ENCODE measurements at regions not wholly inside any gene's neighbourhood (a gene's known extent, or its start where the extent isn't known, plus 50 kb on each side); places are given as distances from the start of the nearest gene placed in this dataset.

GRCh38 chr5:53359916-53360517 is 120.4 kb upstream of the FST start:
- H3K27me3 ChIP-seq (ENCODE audit: control insufficient read depth in 4 of 4, insufficient read depth in 4 of 4, low read length in 3 of 4) = no peaks in the 10 kb centered on the region
- DNase-seq (ENCODE audit: low spot score) = no peak
- TF ChIP-seq ATF3 (IDR thresholded peaks at IDR 0.05) (no peak), JUND (IDR thresholded peaks at IDR 0.05) (no peak), HNF4A (conservative IDR thresholded peaks at IDR 0.05) (no peak)
- no peak overlapping the region for H3K4me3 ChIP-seq (ENCODE audit: low read depth in 1 of 3, low read length in 3 of 3)
- H3K27ac ChIP-seq (ENCODE audit: low read depth in 1 of 2, low read length in 2 of 2) = no peak overlapping the region
- no peaks in the 10 kb centered on the region for H3K4me1 ChIP-seq (ENCODE audit: control insufficient read depth in 4 of 4, insufficient read depth in 4 of 4, low read length in 3 of 4)
- 75% methylated on average over 4 of the region's 4 CpGs for WGBS
- H3K9me3 ChIP-seq (ENCODE audit: control insufficient read depth in 4 of 4, low read length in 3 of 4) = no peaks in the 10 kb centered on the region
- no peak overlapping the region for H3K9ac ChIP-seq (ENCODE audit: low read depth in 1 of 2, low read length in 2 of 2)
- H3K36me3 ChIP-seq (ENCODE audit: control insufficient read depth in 4 of 4, insufficient read depth in 3 of 4, low read depth in 1 of 4, low read length in 3 of 4) = no peaks in the 10 kb centered on the region

GRCh38 chr5:53360811-53361210 is 119.6 kb upstream of the FST start:
- Histone ChIP-seq H3K9me3 (ENCODE audit: control insufficient read depth in 4 of 4, low read length in 3 of 4) (no peaks in the 10 kb centered on the region), H3K27ac (ENCODE audit: low read depth in 1 of 2, low read length in 2 of 2) (no peak overlapping the region), H3K4me1 (ENCODE audit: control insufficient read depth in 4 of 4, insufficient read depth in 4 of 4, low read length in 3 of 4) (no peaks in the 10 kb centered on the region), H3K9ac (ENCODE audit: low read depth in 1 of 2, low read length in 2 of 2) (no peak overlapping the region), H3K36me3 (ENCODE audit: control insufficient read depth in 4 of 4, insufficient read depth in 3 of 4, low read depth in 1 of 4, low read length in 3 of 4) (no peaks in the 10 kb centered on the region), H3K27me3 (ENCODE audit: control insufficient read depth in 4 of 4, insufficient read depth in 4 of 4, low read length in 3 of 4) (no peaks in the 10 kb centered on the region), H3K4me3 (ENCODE audit: low read depth in 1 of 3, low read length in 3 of 3) (no peak overlapping the region)
- no peak for DNase-seq (ENCODE audit: low spot score)
- TF ChIP-seq RXRA (IDR thresholded peaks at IDR 0.05) = no peak
- no peak for TF ChIP-seq RAD21 (IDR thresholded peaks at IDR 0.05)
- TF ChIP-seq TAF1 (conservative IDR thresholded peaks at IDR 0.05) = no peak
- TF ChIP-seq EGR1 (IDR thresholded peaks at IDR 0.05; ENCODE audit: low read depth in 2 of 2) = no peak
- no peak for TF ChIP-seq FOXA1 (IDR thresholded peaks at IDR 0.05)
- TF ChIP-seq JUND (IDR thresholded peaks at IDR 0.05) = no peak
- no peak for TF ChIP-seq CTCF (IDR thresholded peaks at IDR 0.05; ENCODE audit: low read depth, low read length, missing input control)
- TF ChIP-seq ATF3 (IDR thresholded peaks at IDR 0.05) = no peak
- TF ChIP-seq GABPA (IDR thresholded peaks at IDR 0.05 in 1 of 2, conservative IDR thresholded peaks at IDR 0.05 in 1 of 2) = no peak
- TF ChIP-seq REST (IDR thresholded peaks at IDR 0.05) = no peak
- no peak for TF ChIP-seq HNF4A (conservative IDR thresholded peaks at IDR 0.05)
- TF ChIP-seq ZBTB33 (IDR thresholded peaks at IDR 0.05) = no peak
- no peak for TF ChIP-seq SP1 (IDR thresholded peaks at IDR 0.05)

All from liver (tissue), 8 donors.